ENCODE measurements at regions not wholly inside any gene's neighbourhood (a gene's known extent, or its start where the extent isn't known, plus 50 kb on each side); places are given as distances from the start of the nearest gene placed in this dataset.
"Not testable (repeated sequence)": the region's sequence is repeated elsewhere in the genome, so short reads cannot be mapped to it uniquely, and the experiment has no call there.

- Histone ChIP-seq H3K27ac (no peak overlapping the region), H3K36me3 (no peaks in the 10 kb centered on the region), H3K4me1 (no peaks in the 10 kb centered on the region), H3K9me3 (peaks cover 0 to 3% (median 1%) of the 10 kb centered on the region in 4 donors), H3K27me3 (no peaks in the 10 kb centered on the region), H3K4me3 (no peak overlapping the region)
- DNase-seq, result no peak
- 39 to 60% methylated on average over 3 of the region's 3 CpGs for WGBS, 2 donors
- intact Hi-C loops (cut with DNase I), result no loop called here
- TF ChIP-seq EP300 (IDR thresholded peaks at IDR 0.05) (no peak), POLR2A (IDR thresholded peaks at IDR 0.05) (no peak), CTCF (IDR thresholded peaks at IDR 0.05) (no peak), POLR2AphosphoS5 (IDR thresholded peaks at IDR 0.05) (no peak)
Observed at GRCh38 chr12:61282790-61283575, 977.2 kb upstream of the USP15 start.

- Histone ChIP-seq H3K4me1 (no peaks in the 10 kb centered on the region), H3K36me3 (no peaks in the 10 kb centered on the region), H3K4me3 (no peak overlapping the region), H3K9me3 (peaks cover 0 to 6% (median under 1%) of the 10 kb centered on the region in 4 donors), H3K27me3 (no peaks in the 10 kb centered on the region), H3K27ac (no peak overlapping the region)
- TF ChIP-seq EP300 (IDR thresholded peaks at IDR 0.05) (no peak), CTCF (IDR thresholded peaks at IDR 0.05) (no peak), POLR2AphosphoS5 (IDR thresholded peaks at IDR 0.05) (no peak), POLR2A (IDR thresholded peaks at IDR 0.05) (no peak)
- WGBS, 2 donors, result 89 to 90% methylated on average over 2 of the region's 2 CpGs
- DNase-seq, result no peak
- intact Hi-C loops (cut with DNase I), result no loop called here
Observed at GRCh38 chr12:61290473-61290872, 969.7 kb upstream of the USP15 start.

DNA sequence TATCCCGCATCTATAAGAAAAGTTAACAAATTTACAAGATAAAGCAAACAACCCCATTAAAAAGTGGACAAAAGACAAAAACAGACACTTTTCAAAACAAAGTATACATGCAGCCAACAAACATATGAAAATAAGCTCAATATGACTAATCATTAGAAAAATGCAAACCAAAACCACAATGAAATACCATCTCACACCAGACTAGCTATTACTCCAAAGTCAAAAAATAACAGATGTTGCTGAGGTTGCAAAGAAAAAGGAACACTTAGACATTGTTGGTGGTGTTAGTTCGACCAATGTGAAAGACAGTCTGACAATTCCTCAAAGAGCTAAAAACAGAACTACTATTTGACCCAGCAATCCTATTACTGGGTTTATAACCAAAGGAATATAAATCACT is 968.6 kb upstream of the USP15 start:
- no peaks in the 10 kb centered on the region for H3K36me3 ChIP-seq
- H3K9me3 ChIP-seq, result peaks cover 0 to 3% (median 0%) of the 10 kb centered on the region in 4 donors
- no peaks in the 10 kb centered on the region for H3K27me3 ChIP-seq
- H3K4me3 ChIP-seq, result no peak overlapping the region
- H3K4me1 ChIP-seq, result no peaks in the 10 kb centered on the region
- WGBS, 2 donors, result 87 to 88% methylated on average over 2 of the region's 2 CpGs
- DNase-seq, result no peak
- intact Hi-C loops (cut with DNase I), result no loop called here
- TF ChIP-seq POLR2A (IDR thresholded peaks at IDR 0.05), result no peak
- no peak for TF ChIP-seq POLR2AphosphoS5 (IDR thresholded peaks at IDR 0.05)
- TF ChIP-seq CTCF (IDR thresholded peaks at IDR 0.05), result no peak
- no peak for TF ChIP-seq EP300 (IDR thresholded peaks at IDR 0.05)
- H3K27ac ChIP-seq, result no peak overlapping the region

DNA sequence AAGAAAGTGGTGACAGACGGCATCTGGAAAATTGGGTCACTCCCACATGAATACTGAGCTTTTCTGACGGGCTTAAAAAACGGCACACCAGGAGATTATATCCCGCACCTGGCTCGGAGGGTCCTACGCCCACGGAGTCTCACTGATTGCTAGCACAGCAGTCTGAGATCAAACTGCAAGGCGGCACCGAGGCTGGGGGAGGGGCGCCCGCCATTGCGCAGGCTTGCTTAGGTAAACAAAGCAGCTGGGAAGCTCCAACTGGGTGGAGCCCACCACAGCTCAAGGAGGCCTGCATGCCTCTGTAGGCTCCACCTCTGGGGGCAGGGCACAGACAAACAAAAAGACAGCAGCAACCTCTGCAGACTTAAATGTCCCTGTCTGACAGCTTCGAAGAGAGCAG is 966.2 kb upstream of the USP15 start:
- 89 to 93% methylated on average over 13 of the region's 13 CpGs for WGBS, 2 donors
- intact Hi-C loops (cut with DNase I); H3K27me3 ChIP-seq; DNase-seq; H3K4me1 ChIP-seq; H3K4me3 ChIP-seq; H3K36me3 ChIP-seq; H3K27ac ChIP-seq; H3K9me3 ChIP-seq: not testable (repeated sequence)

- Histone ChIP-seq H3K4me3 (no peak overlapping the region), H3K9me3 (no peaks in the 10 kb centered on the region), H3K27ac (no peak overlapping the region), H3K27me3 (no peaks in the 10 kb centered on the region), H3K36me3 (no peaks in the 10 kb centered on the region), H3K4me1 (no peaks in the 10 kb centered on the region)
- 47 to 67% methylated on average over 2 of the region's 2 CpGs for WGBS, 2 donors
- no peak for TF ChIP-seq POLR2A (IDR thresholded peaks at IDR 0.05)
- TF ChIP-seq CTCF (IDR thresholded peaks at IDR 0.05), result no peak
- no peak for TF ChIP-seq POLR2AphosphoS5 (IDR thresholded peaks at IDR 0.05)
- no peak for TF ChIP-seq EP300 (IDR thresholded peaks at IDR 0.05)
- intact Hi-C loops (cut with DNase I), result no loop called here
- DNase-seq, result no peak
Observed at GRCh38 chr12:61301817-61302216, 958.4 kb upstream of the USP15 start.

Measured in sigmoid colon (tissue), 6 donors.